ENCODE measurements at regions not wholly inside any gene's neighbourhood (a gene's known extent, or its start where the extent isn't known, plus 50 kb on each side); places are given as distances from the start of the nearest gene placed in this dataset.
"Not testable (repeated sequence)": the region's sequence is repeated elsewhere in the genome, so short reads cannot be mapped to it uniquely, and the experiment has no call there.

GRCh38 chr6:105853979-105854378 lies 232.2 kb upstream of the PRDM1 start:
- not testable (repeated sequence) for TF ChIP-seq POLR2AphosphoS5 (IDR thresholded peaks at IDR 0.05; ENCODE audit: low read depth, low read length); TAF1 (IDR thresholded peaks at IDR 0.05; ENCODE audit: borderline replicate concordance, low read depth, low read length)

Measured in GM12892 (cell line).